ENCODE measurements at regions not wholly inside any gene's neighbourhood (a gene's known extent, or its start where the extent isn't known, plus 50 kb on each side); places are given as distances from the start of the nearest gene placed in this dataset.

GRCh38 chrX:39361736-39362135 lies 560.5 kb downstream of the MID1IP1 start:
- ChIA-PET CTCF (interaction anchor here (0.6 kb wide), 1 partner anchor 1187 kb away, joined by 3 read pairs; no protein-coding TSS in a partner anchor), POLR2A (no interaction called here)
- H3K36me3 ChIP-seq (ENCODE audit: control insufficient read depth in 2 of 2, insufficient read depth in 1 of 2, low read length in 2 of 2), result no peaks in the 10 kb centered on the region
- no peaks in the 10 kb centered on the region for H3K9me3 ChIP-seq (ENCODE audit: control insufficient read depth, insufficient read depth, low read depth, low read length)
- TF ChIP-seq AEBP2 (tag by site-specific recombination; IDR thresholded peaks at IDR 0.05; ENCODE audit: borderline replicate concordance) (no peak), ZIC2 (tag by site-specific recombination; IDR thresholded peaks at IDR 0.05) (no peak), ZNF155 (tag by site-specific recombination; IDR thresholded peaks at IDR 0.05) (no peak), KLF8 (tag by site-specific recombination; IDR thresholded peaks at IDR 0.05) (no peak), ZNF513 (tag by site-specific recombination; IDR thresholded peaks at IDR 0.05) (no peak), ZNF24 (tag by site-specific recombination; IDR thresholded peaks at IDR 0.05) (no peak), ZBTB21 (tag by site-specific recombination; IDR thresholded peaks at IDR 0.05) (no peak), ZNF664 (tag by site-specific recombination; IDR thresholded peaks at IDR 0.05) (no peak), MYNN (tag by site-specific recombination; IDR thresholded peaks at IDR 0.05; ENCODE audit: borderline replicate concordance) (no peak), ZNF19 (tag by site-specific recombination; IDR thresholded peaks at IDR 0.05; ENCODE audit: low read depth) (no peak), ZNF114 (tag by site-specific recombination; IDR thresholded peaks at IDR 0.05) (no peak), ZNF311 (tag by site-specific recombination; IDR thresholded peaks at IDR 0.05; ENCODE audit: borderline replicate concordance) (no peak), ZNF292 (tag by site-specific recombination; IDR thresholded peaks at IDR 0.05; ENCODE audit: borderline replicate concordance, low read depth) (no peak)
- H3K4me3 ChIP-seq (ENCODE audit: low read depth, low read length), result no peak overlapping the region
- no peaks in the 10 kb centered on the region for H3K4me1 ChIP-seq (ENCODE audit: control insufficient read depth, insufficient read depth, low read length)
- no peak overlapping the region for H3K27ac ChIP-seq (ENCODE audit: extremely low read depth, low read depth, low read length)

GRCh38 chrX:39367416-39367815 lies 566.2 kb downstream of the MID1IP1 start:
- no peaks in the 10 kb centered on the region for H3K4me1 ChIP-seq (ENCODE audit: control insufficient read depth, insufficient read depth, low read length)
- no peaks in the 10 kb centered on the region for H3K9me3 ChIP-seq (ENCODE audit: control insufficient read depth, insufficient read depth, low read depth, low read length)
- H3K4me3 ChIP-seq (ENCODE audit: low read depth, low read length), result no peak overlapping the region
- ChIA-PET CTCF (no interaction called here), POLR2A (no interaction called here)
- no peak for TF ChIP-seq PRDM2 (tag by site-specific recombination; IDR thresholded peaks at IDR 0.05; ENCODE audit: borderline replicate concordance)
- TF ChIP-seq ZNF629 (tag by site-specific recombination; IDR thresholded peaks at IDR 0.05), result no peak
- no peak for TF ChIP-seq ZNF830 (tag by site-specific recombination; IDR thresholded peaks at IDR 0.05; ENCODE audit: low read depth)
- no peaks in the 10 kb centered on the region for H3K36me3 ChIP-seq (ENCODE audit: control insufficient read depth in 2 of 2, insufficient read depth in 1 of 2, low read length in 2 of 2)
- no peak overlapping the region for H3K27ac ChIP-seq (ENCODE audit: extremely low read depth, low read depth, low read length)

Data from HEK293 (cell line).